H9 (cell line): ENCODE measurements at regions not wholly inside any gene's neighbourhood (a gene's known extent, or its start where the extent isn't known, plus 50 kb on each side); places are given as distances from the start of the nearest gene placed in this dataset.

ENCODE experiments used
- DNase-seq: peaks from one replicate; pipeline ENCODE4 v3.0.0-alpha.2; 2017
- H2AFZ ChIP-seq: one replicate; pipeline ENCODE4 v1.6.1; 2013; ENCODE audit warnings: mild to moderate bottlenecking, low read length, control low read depth, moderate library complexity
- H2AK5ac ChIP-seq: 2 replicates; pipeline ENCODE4 v1.6.1; 2013; ENCODE audit warnings: low read length, control low read depth, mixed read lengths; ENCODE audit not compliant: insufficient read length
- H2BK120ac ChIP-seq: one replicate; pipeline ENCODE4 v1.6.1; 2013; ENCODE audit warnings: low read depth, mild to moderate bottlenecking, low read length, control low read depth, inconsistent platforms; ENCODE audit not compliant: poor library complexity, severe bottlenecking
- H2BK12ac ChIP-seq: 2 replicates; pipeline ENCODE4 v1.6.1; 2013; ENCODE audit warnings: low read length, control low read depth, mixed read lengths, low read depth; ENCODE audit not compliant: insufficient read length
- H2BK15ac ChIP-seq: 2 replicates; pipeline ENCODE4 v1.6.1; 2013; ENCODE audit warnings: low read depth, low read length, control low read depth
- H2BK20ac ChIP-seq: one replicate; pipeline ENCODE4 v1.6.1; 2013; ENCODE audit warnings: low read depth, mild to moderate bottlenecking, low read length, control low read depth, inconsistent platforms; ENCODE audit not compliant: poor library complexity, severe bottlenecking
- H2BK5ac ChIP-seq: 2 replicates; pipeline ENCODE4 v1.6.1; 2013; ENCODE audit warnings: low read length, control low read depth, mixed read lengths; ENCODE audit not compliant: insufficient read length
- H3K14ac ChIP-seq: 2 replicates; pipeline ENCODE4 v1.6.1; 2013; ENCODE audit warnings: low read length, control low read depth; ENCODE audit not compliant: insufficient read depth
- H3K18ac ChIP-seq: 2 replicates; pipeline ENCODE4 v1.6.1; 2013; ENCODE audit warnings: low read depth, mild to moderate bottlenecking, mixed read lengths, low read length, control low read depth; ENCODE audit not compliant: insufficient read length
- H3K23ac ChIP-seq: 2 replicates; pipeline ENCODE4 v1.6.1; 2013; ENCODE audit warnings: low read length, control low read depth, mixed read lengths, low read depth; ENCODE audit not compliant: insufficient read length
- H3K23me2 ChIP-seq: 2 replicates; pipeline ENCODE4 v1.6.1; 2013; ENCODE audit warnings: low read depth, mild to moderate bottlenecking, mixed read lengths, low read length, control low read depth; ENCODE audit not compliant: insufficient read length, poor library complexity, severe bottlenecking
- H3K27ac ChIP-seq: 2 replicates; pipeline ENCODE4 v1.5.1; 2013; ENCODE audit warnings: low read length, control low read depth, mixed read lengths, low read depth; ENCODE audit not compliant: insufficient read length
- H3K27me3 ChIP-seq: 2 replicates; pipeline ENCODE4 v1.6.1; 2013; ENCODE audit warnings: low read length, control low read depth, inconsistent platforms; ENCODE audit not compliant: insufficient read depth
- H3K4ac ChIP-seq: 2 replicates; pipeline ENCODE4 v1.6.1; 2013; ENCODE audit warnings: low read depth, mild to moderate bottlenecking, control low read depth, inconsistent platforms, low read length, moderate library complexity
- H3K4me1 ChIP-seq: 2 replicates; pipeline ENCODE4 v1.6.1; 2013; ENCODE audit warnings: low read length, control low read depth, inconsistent platforms; ENCODE audit not compliant: insufficient read depth
- H3K4me2 ChIP-seq: 2 replicates; pipeline ENCODE4 v1.6.1; 2013; ENCODE audit warnings: low read length, control low read depth, mixed read lengths; ENCODE audit not compliant: insufficient read length, insufficient read depth
- H3K56ac ChIP-seq: 2 replicates; pipeline ENCODE4 v1.6.1; 2013; ENCODE audit warnings: low read depth, mild to moderate bottlenecking, mixed read lengths, low read length, control low read depth; ENCODE audit not compliant: insufficient read length
- H3K79me1 ChIP-seq: 2 replicates; pipeline ENCODE4 v1.6.1; 2013; ENCODE audit warnings: low read depth, mild to moderate bottlenecking, moderate library complexity, low read length, control low read depth, inconsistent platforms; ENCODE audit not compliant: insufficient read depth, poor library complexity, severe bottlenecking
- H3K79me2 ChIP-seq: 2 replicates; pipeline ENCODE4 v1.6.1; 2013; ENCODE audit warnings: low read length, control low read depth, inconsistent platforms; ENCODE audit not compliant: insufficient read depth
- H3K9ac ChIP-seq: 2 replicates; pipeline ENCODE4 v1.6.1; 2013; ENCODE audit warnings: low read length, control low read depth, mixed read lengths; ENCODE audit not compliant: insufficient read length; ENCODE audit errors: extremely low read depth
- H3K9me3 ChIP-seq: one replicate; pipeline ENCODE4 v1.6.1; 2013; ENCODE audit warnings: low read depth, low read length, inconsistent platforms; ENCODE audit not compliant: control insufficient read depth
- H3T11ph ChIP-seq: one replicate; pipeline ENCODE4 v1.6.1; 2013; ENCODE audit warnings: mild to moderate bottlenecking, low read length, control low read depth, inconsistent platforms
- H4K20me1 ChIP-seq: one replicate; pipeline ENCODE4 v1.6.1; 2013; ENCODE audit not compliant: control insufficient read depth, insufficient read length, insufficient read depth
- H4K5ac ChIP-seq: 2 replicates; pipeline ENCODE4 v1.6.1; 2013; ENCODE audit warnings: low read depth, mild to moderate bottlenecking, mixed read lengths, low read length, control low read depth; ENCODE audit not compliant: insufficient read length
- H4K8ac ChIP-seq: replicated peaks from 2 replicates; pipeline ENCODE4 v1.6.1; 2013; ENCODE audit warnings: low read length, control low read depth, mixed read lengths, low read depth; ENCODE audit not compliant: insufficient read length
- H4K91ac ChIP-seq: 2 replicates; pipeline ENCODE4 v1.6.1; 2013; ENCODE audit warnings: low read depth, mild to moderate bottlenecking, moderate library complexity, mixed read lengths, low read length, control low read depth; ENCODE audit not compliant: insufficient read length
- H3K27ac Mint-ChIP-seq, 3 experiments: 2 replicates in 2 of 3; 3 replicates in 1 of 3; pipeline ENCODE4 v1.8.0; 2020 to 2021; ENCODE audit warnings: mixed read lengths in 3 of 3, mild to moderate bottlenecking in 1 of 3, moderate library complexity in 1 of 3
- H3K27me3 Mint-ChIP-seq: 2 replicates; pipeline ENCODE4 v1.8.0; 2021; ENCODE audit warnings: low read depth, mild to moderate bottlenecking, moderate library complexity, mixed read lengths
- H3K36me3 Mint-ChIP-seq, 3 experiments: 2 replicates in 2 of 3; 3 replicates in 1 of 3; pipeline ENCODE4 v1.8.0; 2020 to 2021; ENCODE audit warnings: low read depth in 3 of 3, mixed read lengths in 3 of 3; ENCODE audit not compliant: insufficient read depth in 1 of 3
- H3K4me1 Mint-ChIP-seq, 2 experiments: 2 replicates each; pipeline ENCODE4 v1.8.0; 2020; ENCODE audit warnings: mixed read lengths in 2 of 2
- H3K4me3 Mint-ChIP-seq, 2 experiments: 2 replicates in 1 of 2; 3 replicates in 1 of 2; pipeline ENCODE4 v1.8.0; 2020 to 2021; ENCODE audit warnings: mild to moderate bottlenecking in 2 of 2, mixed read lengths in 2 of 2, moderate library complexity in 1 of 2
- H3K9me3 Mint-ChIP-seq, 2 experiments: 2 replicates in 1 of 2; 3 replicates in 1 of 2; pipeline ENCODE4 v1.8.0; 2020; ENCODE audit warnings: mild to moderate bottlenecking in 2 of 2, mixed read lengths in 2 of 2, moderate library complexity in 1 of 2
- CTCF ChIP-seq: fragments of 200-600 bp; sonication (generic); conservative IDR thresholded peaks from 3 replicates; pipeline ENCODE4 v1.8.0; 2021; ENCODE audit warnings: antibody characterized with exemption, mild to moderate bottlenecking
- WGBS: extraction: QIAGEN DNeasy Blood & Tissue Kit; methylation state at CpG from one replicate; pipeline ENCODE4 v1.1.7; 2013; ENCODE audit warnings: missing lambda C conversion rate, low lambda C conversion rate, mixed read lengths; ENCODE audit not compliant: insufficient read length; ENCODE audit errors: extremely low coverage; 5-methylcytosine and 5-hydroxymethylcytosine counted together

- Histone ChIP-seq H3K4me1 (no peaks in the 10 kb centered on the region; the same call in 1 of the 2 replicates), H3K23ac (no peak overlapping the region), H3K79me2 (no peaks in the 10 kb centered on the region), H2BK120ac (no peak overlapping the region), H2AK5ac (no peak overlapping the region), H2AFZ (no peak overlapping the region), H2BK12ac (no peak overlapping the region), H2BK15ac (no peak overlapping the region), H4K5ac (no peak overlapping the region), H3K56ac (no peak overlapping the region), H4K8ac (no peak overlapping the region), H3K9me3 (no peaks in the 10 kb centered on the region), H3K14ac (no peak overlapping the region), H3T11ph (no peak overlapping the region), H4K91ac (no peak overlapping the region), H3K4me2 (no peak overlapping the region), H3K4ac (no peak overlapping the region), H3K79me1 (no peaks in the 10 kb centered on the region), H2BK5ac (no peak overlapping the region), H2BK20ac (no peak overlapping the region), H3K18ac (no peak overlapping the region), H3K27ac (no peak overlapping the region), H3K9ac (no peak overlapping the region), H3K27me3 (no peaks in the 10 kb centered on the region), H4K20me1 (no peaks in the 10 kb centered on the region), H3K23me2 (no peaks in the 10 kb centered on the region)
- no peak overlapping the region for H3K4me3 Mint-ChIP-seq
- H3K27me3 Mint-ChIP-seq = no peaks in the 10 kb centered on the region
- TF ChIP-seq CTCF = peak; percentile 54
- no peak overlapping the region for H3K27ac Mint-ChIP-seq
- DNase-seq = peak; percentile 46
- no CpG with 5 or more reads among the region's 6 CpGs for WGBS
- H3K36me3 Mint-ChIP-seq = peaks cover 19 to 25% (median 21%) of the 10 kb centered on the region in 3 experiments
- peaks cover 20 to 26% of the 10 kb centered on the region in 2 experiments for H3K9me3 Mint-ChIP-seq
- peaks cover 28 to 29% of the 10 kb centered on the region in 2 experiments for H3K4me1 Mint-ChIP-seq
Measured at GRCh38 chr5:124972703-124973102, 226.3 kb upstream of the ZNF608 start.
